Activated T-cell treated with anti-CD3 and anti-CD28 coated beads, Interleukin-2, amount 50 U/mL, for 4 hours (primary cell): ENCODE measurements at regions not wholly inside any gene's neighbourhood (a gene's known extent, or its start where the extent isn't known, plus 50 kb on each side); places are given as distances from the start of the nearest gene placed in this dataset.
"Not testable (repeated sequence)": the region's sequence is repeated elsewhere in the genome, so short reads cannot be mapped to it uniquely, and the experiment has no call there.

ENCODE experiments used
- ATAC-seq, 2 donors: fragments of 200-7000 bp; cut with Tn5 transposase; one replicate each; pipeline ENCODE4 v1.10.0; 2021
- DNase-seq: peaks from one replicate; pipeline ENCODE4 v3.0.0-alpha.2; 2020
- H3K27me3 Mint-ChIP-seq: one replicate; pipeline ENCODE4 v1.8.0; 2021; ENCODE audit warnings: low read depth, mixed read lengths
- H3K36me3 Mint-ChIP-seq: one replicate; pipeline ENCODE4 v1.8.0; 2022; ENCODE audit warnings: mixed read lengths; ENCODE audit not compliant: insufficient read depth
- H3K4me1 Mint-ChIP-seq: one replicate; pipeline ENCODE4 v1.8.0; 2021; ENCODE audit warnings: low read depth, mixed read lengths
- H3K4me3 Mint-ChIP-seq: one replicate; pipeline ENCODE4 v1.8.0; 2021; ENCODE audit warnings: mild to moderate bottlenecking, moderate library complexity, mixed read lengths
- H3K9me3 Mint-ChIP-seq: one replicate; pipeline ENCODE4 v1.8.0; 2021; ENCODE audit warnings: mixed read lengths

DNA sequence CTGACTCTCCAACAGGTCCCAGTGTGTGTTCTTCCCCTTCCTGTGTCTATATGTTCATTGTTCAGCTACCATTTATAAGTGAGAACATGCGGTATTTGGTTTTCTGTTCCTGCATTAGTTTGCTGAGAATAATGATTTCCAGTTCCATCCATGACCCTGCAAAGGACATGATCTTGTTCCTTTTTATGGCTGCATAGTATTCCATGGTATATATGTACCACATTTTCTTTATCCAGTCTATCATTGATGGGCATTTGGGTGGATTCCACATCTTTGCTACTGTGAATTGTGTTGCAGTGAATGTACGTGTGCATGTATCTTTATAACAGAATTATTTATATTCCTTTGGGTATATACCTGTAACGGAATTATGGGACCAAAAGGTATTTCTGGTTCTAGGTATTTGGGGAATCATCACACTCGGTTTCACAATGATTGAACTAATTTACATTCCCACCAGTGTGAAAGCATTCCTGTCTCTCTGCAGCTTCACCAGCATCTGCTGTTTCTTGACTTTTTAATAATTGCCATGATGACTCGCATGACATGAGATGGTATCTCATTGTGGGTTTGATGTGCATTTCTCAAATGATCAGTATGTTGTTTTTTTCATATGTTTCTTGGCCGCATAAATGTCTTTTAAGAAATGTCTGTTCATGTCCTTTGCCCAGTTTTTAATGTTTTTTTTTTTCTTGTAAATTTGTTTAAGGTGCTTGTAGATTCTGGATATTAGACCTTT, 60.2 kb downstream of the LSMEM1 start:
- DNase-seq, result no peak
- Mint-ChIP-seq H3K27me3 (peaks cover 19% of the 10 kb centered on the region), H3K4me1 (no peaks in the 10 kb centered on the region), H3K36me3 (no peaks in the 10 kb centered on the region), H3K4me3 (no peak overlapping the region), H3K9me3 (peaks cover 5% of the 10 kb centered on the region)
- ATAC-seq, result no peak

DNA sequence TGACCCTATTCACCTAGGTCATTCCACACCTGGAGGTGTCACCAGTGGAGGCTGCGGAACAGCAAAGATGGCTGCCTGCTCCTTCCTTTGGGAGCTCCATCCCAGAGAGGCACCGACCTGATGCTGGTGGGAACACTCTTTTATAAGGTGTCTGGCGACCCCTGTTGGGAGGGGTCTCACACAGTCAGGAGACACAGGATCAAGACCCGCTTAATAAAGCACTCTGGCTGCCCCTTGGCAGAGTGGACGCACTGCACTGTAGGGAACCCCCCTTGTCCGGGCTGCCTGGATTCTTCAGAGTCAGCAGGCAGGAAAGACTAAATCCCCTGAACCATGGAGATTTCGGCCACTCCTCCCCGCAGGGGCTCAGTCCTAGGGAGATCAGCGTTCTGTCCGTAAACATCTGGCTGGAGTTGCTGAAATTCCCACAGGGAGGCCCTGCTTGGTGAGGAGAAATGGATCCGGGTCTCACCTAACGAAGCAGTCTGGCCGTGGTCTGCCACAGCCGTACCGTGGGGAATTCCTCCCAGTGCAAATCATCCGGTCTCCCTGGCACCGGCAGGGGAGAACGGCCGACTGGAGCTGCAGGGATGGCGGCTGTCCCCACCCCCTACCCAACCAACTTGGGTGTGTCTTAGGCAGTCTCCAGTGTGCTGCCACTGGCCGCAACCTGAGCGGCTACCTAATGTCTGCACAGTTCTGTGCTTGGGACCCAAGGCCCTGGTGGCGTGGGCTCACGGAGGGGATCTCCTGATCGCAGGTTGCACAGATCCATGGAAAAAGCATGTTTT, 66.1 kb downstream of the LSMEM1 start:
- no peak for ATAC-seq
- no peaks in the 10 kb centered on the region for H3K9me3 Mint-ChIP-seq
- no peak for DNase-seq
- no peaks in the 10 kb centered on the region for H3K36me3 Mint-ChIP-seq
- H3K4me1 Mint-ChIP-seq, result no peaks in the 10 kb centered on the region
- H3K27me3 Mint-ChIP-seq, result peaks cover 24% of the 10 kb centered on the region
- H3K4me3 Mint-ChIP-seq, result no peak overlapping the region

DNA sequence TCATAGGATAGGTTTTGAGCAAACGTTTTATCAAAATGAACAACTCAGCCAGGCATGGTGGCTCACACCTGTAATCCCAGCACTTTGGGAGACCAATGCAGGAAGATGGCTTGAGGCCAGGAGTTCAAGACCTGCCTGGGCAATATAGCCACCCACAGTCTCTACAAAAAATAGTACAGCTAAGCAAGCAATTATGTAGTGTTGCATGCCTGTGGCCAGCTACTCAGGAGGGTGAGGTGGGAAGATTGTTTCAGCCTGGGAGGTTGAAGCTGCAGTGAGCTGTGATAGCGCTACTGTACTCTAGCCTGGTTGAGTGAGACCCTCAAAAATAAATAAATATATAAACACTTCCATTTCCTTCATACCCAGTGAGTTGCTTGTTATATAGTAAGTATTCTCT, 67.1 kb downstream of the LSMEM1 start:
- Mint-ChIP-seq H3K36me3 (no peaks in the 10 kb centered on the region), H3K4me1 (no peaks in the 10 kb centered on the region), H3K9me3 (no peaks in the 10 kb centered on the region), H3K27me3 (peaks cover 24% of the 10 kb centered on the region), H3K4me3 (no peak overlapping the region)
- no peak for ATAC-seq
- DNase-seq, result no peak

DNA sequence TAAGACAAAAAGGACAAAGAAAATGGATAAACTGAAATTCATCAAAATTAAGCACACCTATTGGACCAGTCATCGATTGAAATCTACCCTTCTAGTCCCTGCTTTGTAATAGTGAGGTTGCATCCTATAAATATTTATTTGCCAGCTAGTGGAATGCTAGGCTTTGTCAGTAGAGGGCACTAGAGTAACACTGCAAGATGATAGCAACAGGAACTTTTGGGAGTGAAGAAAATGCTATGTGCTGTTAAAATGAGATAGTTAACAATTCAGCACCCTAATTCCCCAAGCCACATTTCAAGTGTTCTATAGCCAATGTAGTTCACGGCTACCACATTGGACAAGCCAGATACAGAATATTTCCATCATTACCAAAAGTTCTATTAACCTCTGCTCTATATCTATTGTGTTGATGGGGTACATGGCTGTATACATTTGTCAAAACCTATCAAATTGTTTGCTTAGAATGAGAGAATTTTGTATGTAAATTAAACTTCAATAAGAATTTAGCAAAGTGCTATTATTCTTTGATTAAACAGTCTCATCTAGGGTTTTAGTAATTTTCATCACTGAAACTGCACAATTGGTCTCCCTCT, 69.8 kb downstream of the LSMEM1 start:
- no peaks in the 10 kb centered on the region for H3K4me1 Mint-ChIP-seq
- peaks cover 14% of the 10 kb centered on the region for H3K27me3 Mint-ChIP-seq
- H3K36me3 Mint-ChIP-seq, result no peaks in the 10 kb centered on the region
- ATAC-seq (peak in 1 of 2 donors; percentile 58), DNase-seq (no peak)
- H3K9me3 Mint-ChIP-seq, result no peaks in the 10 kb centered on the region
- H3K4me3 Mint-ChIP-seq, result no peak overlapping the region

DNA sequence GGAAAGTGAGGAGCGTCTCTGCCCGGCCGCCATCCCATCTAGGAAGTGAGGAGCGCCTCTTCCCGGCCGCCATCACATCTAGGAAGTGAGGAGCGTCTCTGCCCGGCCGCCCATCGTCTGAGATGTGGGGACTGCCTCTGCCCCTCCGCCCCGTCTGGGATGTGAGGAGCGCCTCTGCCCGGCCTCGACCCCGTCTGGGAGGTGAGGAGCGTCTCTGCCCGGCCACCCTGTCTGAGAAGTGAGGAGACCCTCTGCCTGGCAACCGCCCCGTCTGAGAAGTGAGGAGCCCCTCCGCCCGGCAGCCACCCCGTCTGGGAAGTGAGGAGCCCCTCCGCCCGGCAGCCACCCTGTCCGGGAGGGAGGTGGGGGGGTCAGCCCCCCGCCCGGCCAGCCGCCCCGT, 70.7 kb downstream of the LSMEM1 start:
- not testable (repeated sequence) for H3K9me3 Mint-ChIP-seq, H3K4me3 Mint-ChIP-seq, ATAC-seq, DNase-seq, H3K4me1 Mint-ChIP-seq, H3K36me3 Mint-ChIP-seq
- H3K27me3 Mint-ChIP-seq, result peaks cover 11% of the 10 kb centered on the region

DNA sequence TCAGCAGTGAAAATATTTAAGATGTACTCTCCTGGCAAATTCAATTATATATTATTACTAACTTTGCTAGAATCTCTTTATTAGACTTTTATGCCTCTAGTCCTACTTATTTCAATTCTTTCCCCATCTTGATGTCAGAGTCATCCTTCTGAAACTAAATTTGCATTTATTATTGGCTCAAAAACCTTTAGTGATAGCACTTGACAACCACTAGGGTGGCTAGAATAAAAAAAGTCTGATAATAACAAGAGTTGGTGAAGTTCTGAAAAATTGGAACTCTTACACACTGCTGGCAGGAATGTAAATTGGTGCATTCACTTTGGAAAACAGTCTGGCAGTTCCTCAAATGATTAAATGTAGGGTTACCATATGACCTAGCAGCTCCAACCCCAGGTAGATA, 73.8 kb downstream of the LSMEM1 start:
- Mint-ChIP-seq H3K4me3 (no peak overlapping the region), H3K27me3 (no peaks in the 10 kb centered on the region), H3K36me3 (no peaks in the 10 kb centered on the region), H3K4me1 (peaks cover 10% of the 10 kb centered on the region), H3K9me3 (no peaks in the 10 kb centered on the region)
- DNase-seq (no peak), ATAC-seq (no peak)

DNA sequence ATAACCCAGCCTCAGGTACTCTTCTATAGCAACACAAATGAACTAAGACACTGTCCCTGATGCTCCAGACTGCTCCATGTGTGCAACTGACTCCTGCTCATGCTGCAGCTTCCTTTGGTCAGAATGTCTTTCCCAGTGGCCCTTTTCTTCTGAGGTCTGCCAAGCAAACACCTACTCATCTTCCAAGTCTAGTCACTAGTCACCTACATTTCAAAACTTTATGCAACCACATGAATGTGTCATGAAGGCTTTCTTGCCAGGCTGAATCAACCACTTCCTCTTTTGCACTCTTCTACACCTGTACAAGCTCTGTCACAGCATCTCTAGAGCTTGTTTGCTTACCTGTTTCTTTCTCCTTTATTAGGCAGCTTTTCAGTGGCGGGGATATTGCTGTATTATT, 75.8 kb downstream of the LSMEM1 start:
- Mint-ChIP-seq H3K27me3 (peaks cover 4% of the 10 kb centered on the region), H3K36me3 (no peaks in the 10 kb centered on the region), H3K4me3 (no peak overlapping the region), H3K9me3 (no peaks in the 10 kb centered on the region), H3K4me1 (peaks cover 10% of the 10 kb centered on the region)
- DNase-seq (no peak), ATAC-seq (peak; percentile 86 to 94)

DNA sequence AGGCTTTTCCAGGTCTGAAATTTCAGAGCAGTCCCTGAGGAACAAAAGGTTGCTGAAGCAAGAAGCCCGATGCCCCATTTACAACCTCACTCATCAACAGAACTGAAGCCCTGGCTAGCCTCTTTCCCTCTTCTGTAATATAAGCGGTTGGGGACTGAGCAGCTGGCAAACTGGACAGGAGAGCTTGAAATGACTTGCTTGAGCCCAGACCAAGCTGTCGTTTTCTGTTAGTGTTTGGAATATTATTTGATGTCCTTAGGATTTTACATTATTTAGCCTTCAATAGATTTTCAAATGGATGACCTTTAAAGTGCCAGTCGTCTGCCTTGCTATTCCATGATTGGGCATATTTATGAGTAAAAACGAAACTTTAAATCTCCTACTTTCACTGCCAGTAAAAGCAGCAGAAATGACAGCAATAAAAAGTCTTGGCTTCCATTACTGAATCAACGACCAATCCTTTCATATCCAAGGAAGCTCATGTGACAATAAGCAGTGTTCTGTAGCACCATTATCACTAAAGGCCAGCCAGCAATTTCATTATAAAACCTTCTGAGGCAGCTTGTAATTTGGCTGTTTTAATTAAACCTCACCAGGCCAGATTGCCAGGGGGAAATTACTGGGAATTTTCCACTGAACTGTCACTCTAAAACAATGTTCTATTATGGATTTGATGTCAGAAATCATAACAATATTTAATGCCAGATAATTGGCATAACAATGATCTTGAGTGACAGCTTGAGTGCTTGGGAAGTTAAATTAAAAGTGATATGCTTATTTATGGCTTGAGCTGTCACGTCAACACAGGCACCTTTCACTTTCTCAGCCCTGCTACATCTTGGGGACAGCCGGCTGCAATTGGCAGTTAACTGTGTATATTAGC, 85.9 kb downstream of the LSMEM1 start:
- ATAC-seq (no peak), DNase-seq (no peak)
- Mint-ChIP-seq H3K4me3 (no peak overlapping the region), H3K9me3 (no peaks in the 10 kb centered on the region), H3K27me3 (no peaks in the 10 kb centered on the region), H3K4me1 (no peaks in the 10 kb centered on the region), H3K36me3 (no peaks in the 10 kb centered on the region)

DNA sequence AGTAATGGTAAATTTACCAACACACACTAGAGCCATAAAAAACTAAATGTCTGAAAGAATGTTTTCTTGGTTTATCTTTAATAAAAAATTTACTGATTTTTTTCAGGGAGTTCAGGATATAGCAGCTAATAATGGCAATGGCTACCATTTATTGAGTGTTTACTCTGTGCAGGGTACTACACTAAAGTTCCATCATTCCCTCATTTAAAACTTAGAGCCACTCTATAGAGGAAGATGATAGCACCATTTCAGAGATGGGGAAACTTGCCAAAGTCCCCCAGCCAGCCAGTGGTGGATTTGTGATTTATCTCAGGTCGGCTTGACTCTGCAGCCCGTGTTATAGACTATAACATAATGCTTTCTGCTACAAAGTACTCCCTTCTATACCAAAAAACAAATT, 86.6 kb downstream of the LSMEM1 start:
- no peaks in the 10 kb centered on the region for H3K9me3 Mint-ChIP-seq
- no peak for DNase-seq
- H3K4me1 Mint-ChIP-seq, result no peaks in the 10 kb centered on the region
- no peaks in the 10 kb centered on the region for H3K27me3 Mint-ChIP-seq
- no peak for ATAC-seq
- H3K4me3 Mint-ChIP-seq, result no peak overlapping the region
- no peaks in the 10 kb centered on the region for H3K36me3 Mint-ChIP-seq

DNA sequence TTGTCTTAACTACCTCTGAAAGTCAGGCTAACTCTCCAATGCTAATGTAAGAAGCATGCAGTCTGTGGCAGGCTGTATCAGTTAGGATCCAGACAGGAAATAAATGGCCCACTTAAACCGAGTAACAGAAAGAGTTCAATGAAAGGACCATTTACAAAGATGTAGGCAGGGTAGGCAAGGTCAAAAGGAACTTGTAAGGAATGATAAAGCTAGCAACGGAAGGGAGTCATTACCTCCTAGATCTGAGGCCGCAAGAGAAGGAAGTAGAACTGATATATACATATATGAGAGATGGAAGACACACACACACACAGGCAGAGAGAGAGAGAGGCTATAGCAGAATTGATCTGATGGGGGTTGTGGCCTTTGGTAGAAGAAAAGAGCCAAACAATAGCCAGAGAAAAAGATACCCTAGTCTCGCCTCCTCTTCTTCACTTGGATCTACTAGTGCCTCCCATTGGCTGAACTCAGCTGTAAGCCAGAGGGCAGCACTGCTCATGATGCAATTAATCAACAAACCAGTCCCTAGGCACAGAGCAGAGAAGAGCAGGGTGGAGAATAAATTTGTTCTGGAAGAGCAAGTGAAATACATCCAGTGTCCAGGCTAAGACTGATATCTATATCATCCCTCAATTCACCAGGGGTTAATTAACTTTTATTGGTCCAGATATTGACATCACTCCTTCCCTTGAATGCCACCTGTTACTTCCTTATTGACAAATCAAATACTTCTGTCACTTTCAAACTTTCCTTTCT, 91.2 kb downstream of the LSMEM1 start:
- no peak for DNase-seq
- Mint-ChIP-seq H3K27me3 (no peaks in the 10 kb centered on the region), H3K4me1 (peaks cover 10% of the 10 kb centered on the region), H3K9me3 (peaks cover 8% of the 10 kb centered on the region), H3K4me3 (no peak overlapping the region), H3K36me3 (no peaks in the 10 kb centered on the region)
- ATAC-seq, result no peak

DNA sequence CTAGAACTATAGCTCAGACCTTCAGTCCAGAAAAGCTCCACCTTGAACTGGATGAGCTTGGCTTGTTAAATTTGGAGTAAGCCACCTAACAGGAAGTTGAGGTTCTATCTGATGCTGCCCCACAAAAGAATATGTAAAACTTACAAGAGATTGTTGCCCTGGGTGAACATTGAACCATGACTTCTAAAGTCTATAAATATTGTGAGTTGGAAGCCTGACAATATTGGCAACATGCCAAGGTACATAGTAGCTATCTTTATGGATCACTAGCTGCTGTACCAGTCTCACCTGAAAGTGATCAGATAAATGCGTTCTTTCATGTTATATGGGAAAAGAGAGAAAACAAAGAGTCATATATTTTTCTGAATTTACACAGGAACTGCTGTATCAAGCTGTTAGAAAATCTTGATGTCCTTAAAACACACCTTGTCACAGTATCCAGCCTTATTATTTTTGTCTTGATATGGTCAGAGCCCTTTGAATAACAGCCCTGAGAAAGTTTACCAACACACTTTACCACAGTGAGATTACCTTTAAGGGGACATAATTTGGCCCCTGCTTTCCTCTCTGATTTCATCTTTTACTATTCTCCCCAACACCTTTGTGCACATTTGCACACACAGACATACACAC, 92.0 kb downstream of the LSMEM1 start:
- Mint-ChIP-seq H3K27me3 (no peaks in the 10 kb centered on the region), H3K4me3 (no peak overlapping the region), H3K9me3 (peaks cover 8% of the 10 kb centered on the region), H3K4me1 (peaks cover 10% of the 10 kb centered on the region), H3K36me3 (no peaks in the 10 kb centered on the region)
- DNase-seq (no peak), ATAC-seq (no peak)

DNA sequence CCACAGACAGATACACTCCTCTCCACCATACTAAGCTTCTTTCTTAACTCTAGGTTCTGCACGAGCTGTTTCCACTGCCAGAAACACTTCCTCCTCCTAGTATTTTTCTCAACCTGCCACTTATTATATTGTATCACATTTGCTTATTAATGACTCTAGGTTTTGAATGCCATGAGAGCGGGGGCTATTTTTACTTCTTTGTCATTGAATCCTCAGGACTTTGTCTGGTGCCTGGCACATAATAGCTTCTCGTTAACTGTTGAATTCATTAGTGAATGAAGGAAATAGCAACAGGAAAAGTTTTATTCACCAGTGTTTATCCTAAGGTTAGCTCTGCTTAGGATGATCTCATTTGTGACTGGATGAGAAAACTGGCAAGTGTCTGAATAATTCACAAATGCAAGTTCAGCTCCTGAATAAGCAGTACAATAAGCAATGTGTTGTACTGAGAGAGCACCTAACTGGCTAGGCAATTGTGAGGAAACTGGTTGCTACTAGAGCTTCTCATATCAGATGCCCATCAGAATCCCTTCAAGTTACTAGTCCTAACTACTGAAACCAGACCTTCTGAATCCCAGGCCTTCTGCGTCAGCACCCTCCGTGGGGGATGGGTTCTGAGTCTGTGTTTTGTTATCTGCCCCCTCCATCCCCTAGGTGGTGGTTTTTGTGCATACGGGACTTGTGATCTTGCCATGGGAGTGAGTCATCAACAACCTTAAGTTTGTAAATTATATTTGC, 92.7 kb downstream of the LSMEM1 start:
- Mint-ChIP-seq H3K9me3 (peaks cover 8% of the 10 kb centered on the region), H3K36me3 (no peaks in the 10 kb centered on the region), H3K27me3 (no peaks in the 10 kb centered on the region)

DNA sequence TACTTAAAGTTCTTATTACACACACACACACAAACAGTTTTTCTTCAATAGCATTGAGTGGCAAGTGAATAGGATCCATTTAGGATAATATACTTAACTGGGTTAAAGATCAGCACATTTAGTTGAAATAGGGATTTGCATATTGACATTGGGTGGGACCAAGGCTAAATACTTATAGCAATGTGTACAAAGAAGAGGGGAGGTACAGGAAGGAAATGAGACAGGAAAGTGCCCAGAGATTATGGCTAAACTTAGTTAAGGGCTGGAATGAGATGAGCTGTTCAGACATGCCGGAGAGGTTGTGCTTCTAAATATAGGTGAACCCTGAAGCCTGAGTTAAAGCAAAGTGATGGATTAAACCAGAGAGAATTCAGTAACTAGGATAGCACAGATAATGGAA, 95.1 kb downstream of the LSMEM1 start:
- Mint-ChIP-seq H3K9me3 (peaks cover 8% of the 10 kb centered on the region), H3K4me1 (peaks cover 10% of the 10 kb centered on the region)

More for the DNA sequence above, 92.7 kb downstream of the LSMEM1 start:
- ATAC-seq (no peak), DNase-seq (no peak)
- peaks cover 10% of the 10 kb centered on the region for H3K4me1 Mint-ChIP-seq
- H3K4me3 Mint-ChIP-seq, result no peak overlapping the region

More for the DNA sequence above, 95.1 kb downstream of the LSMEM1 start:
- no peak for ATAC-seq
- DNase-seq, result no peak
- Mint-ChIP-seq H3K36me3 (no peaks in the 10 kb centered on the region), H3K4me3 (no peak overlapping the region), H3K27me3 (no peaks in the 10 kb centered on the region)
